HCT116 (cell line): ENCODE measurements at regions not wholly inside any gene's neighbourhood (a gene's known extent, or its start where the extent isn't known, plus 50 kb on each side); places are given as distances from the start of the nearest gene placed in this dataset.
"Not testable (repeated sequence)": the region's sequence is repeated elsewhere in the genome, so short reads cannot be mapped to it uniquely, and the experiment has no call there.

Experiments used
- ATAC-seq: fragments of 200-7000 bp; cut with Tn5 transposase; 2 replicates; pipeline ENCODE4 v1.9.1; 2020; ENCODE audit warnings: mild to moderate bottlenecking, moderate library complexity
- BruUV-seq: library from RNA; stranded (reverse); fragments of 400-500 nt; replicated peaks from 2 replicates; lab custom pipeline; 2021; lab: Mats Ljungman, UMichigan
- CTCF ChIA-PET: fragments of 300-600 bp; sonication (Branson Sonifier 250); formaldehyde crosslinking; loops from one replicate; lab custom pipeline; 2021; ENCODE audit warnings: antibody characterized with exemption; lab: Charles Lee
- POLR2A ChIA-PET: fragments of 300-600, 350-600 bp; sonication (Branson Sonifier 250); formaldehyde crosslinking; loops from one replicate; lab custom pipeline; 2021; ENCODE audit warnings: antibody characterized with exemption; lab: Charles Lee
- RAD21 ChIA-PET, 2 experiments: fragments of 300-600 bp; sonication (Branson Sonifier 250); formaldehyde crosslinking; loops; one replicate each; lab custom pipeline; 2023; ENCODE audit warnings: low total read pairs in 2 of 2; ENCODE audit not compliant: uncharacterized antibody in 2 of 2, unreplicated experiment in 2 of 2, low non-redundant PET in 1 of 2; lab: Charles Lee
- DNase-seq: peaks from one replicate; pipeline ENCODE4 v3.0.0-alpha.2; 2010; ENCODE audit warnings: low read depth, low spot score
- H2AFZ ChIP-seq: fragments of 200-600 bp; shearing (Covaris generic), sonication (generic); 2 replicates; pipeline ENCODE4 v1.6.1; 2017; ENCODE audit warnings: low read depth, mixed run types, mixed read lengths, antibody characterized with exemption, low read length; ENCODE audit not compliant: poor library complexity, severe bottlenecking
- H3K27ac ChIP-seq: 2 replicates; pipeline ENCODE4 v1.5.1; 2012; ENCODE audit warnings: low read depth, low read length
- H3K27me3 ChIP-seq: fragments of 200-600 bp; sonication (generic); 2 replicates; pipeline ENCODE4 v1.6.1; 2016; ENCODE audit warnings: mixed run types, low read length, mixed read lengths; ENCODE audit not compliant: insufficient read depth
- H3K36me3 ChIP-seq, 2 experiments: fragments of 200-500 bp in 1 of 2; fragments of 200-600 bp in 1 of 2; sonication (Bioruptor generic) in 1 of 2; sonication (generic) in 1 of 2; 2 replicates each; pipeline versions ENCODE4 v1.5.1 to v1.6.1; 2014 to 2016; ENCODE audit warnings: low read length in 2 of 2, inconsistent platforms in 1 of 2, mixed read lengths in 1 of 2, mixed run types in 1 of 2; ENCODE audit not compliant: insufficient read depth in 2 of 2, control insufficient read depth in 1 of 2
- H3K4me1 ChIP-seq, 2 experiments: fragments of 200-600 bp in 1 of 2; sonication (generic) in 1 of 2; 2 replicates each; pipeline versions ENCODE4 v1.5.1 to v1.6.1; 2012 to 2017; ENCODE audit warnings: low read length in 2 of 2, inconsistent platforms in 1 of 2, mild to moderate bottlenecking in 1 of 2, mixed read lengths in 1 of 2, mixed run types in 1 of 2, moderate library complexity in 1 of 2; ENCODE audit not compliant: insufficient read depth in 2 of 2, control insufficient read depth in 1 of 2
- H3K4me2 ChIP-seq: fragments of 200-600 bp; sonication (generic); 2 replicates; pipeline ENCODE4 v1.6.1; 2017; ENCODE audit warnings: mixed run types, low read length, mixed read lengths
- H3K4me3 ChIP-seq, 2 experiments: fragments of 200-600 bp in 1 of 2; sonication (generic) in 1 of 2; replicated peaks in 1 of 2; 2 replicates each; pipeline ENCODE4 v1.5.1; 2011 to 2016; ENCODE audit warnings: low read length in 2 of 2, control low read depth in 1 of 2, low read depth in 1 of 2, mild to moderate bottlenecking in 1 of 2, mixed read lengths in 1 of 2, mixed run types in 1 of 2
- H3K79me2 ChIP-seq: fragments of 200-600 bp; sonication (generic); 2 replicates; pipeline ENCODE4 v1.6.1; 2017; ENCODE audit warnings: mild to moderate bottlenecking, mixed run types, low read length, moderate library complexity, mixed read lengths; ENCODE audit not compliant: insufficient read depth
- H3K9ac ChIP-seq: fragments of 200-600 bp; sonication (generic); 2 replicates; pipeline ENCODE4 v1.6.1; 2016; ENCODE audit warnings: low read length, mixed read lengths
- H3K9me2 ChIP-seq: fragments of 200-600 bp; sonication (generic), shearing (Covaris generic); 2 replicates; pipeline ENCODE4 v1.6.1; 2017; ENCODE audit warnings: mixed run types, mild to moderate bottlenecking, moderate library complexity; ENCODE audit not compliant: insufficient read depth
- H3K9me3 ChIP-seq, 2 experiments: fragments of 200-500 bp in 1 of 2; fragments of 200-600 bp in 1 of 2; sonication (Bioruptor generic) in 1 of 2; sonication (generic) in 1 of 2; 2 replicates each; pipeline ENCODE4 v1.6.1; 2014 to 2017; ENCODE audit warnings: low read length in 2 of 2, mixed read lengths in 2 of 2, inconsistent platforms in 1 of 2, low read depth in 1 of 2, mild to moderate bottlenecking in 1 of 2, mixed run types in 1 of 2, moderate library complexity in 1 of 2; ENCODE audit not compliant: control insufficient read depth in 1 of 2, insufficient read depth in 1 of 2
- H4K20me1 ChIP-seq: fragments of 200-600 bp; sonication (generic), shearing (Covaris generic); 2 replicates; pipeline ENCODE4 v1.6.1; 2017; ENCODE audit warnings: mixed run types, mild to moderate bottlenecking, moderate library complexity; ENCODE audit not compliant: insufficient read depth
- CBX3 ChIP-seq: IDR thresholded peaks from 2 replicates; pipeline ENCODE4 v1.6.1; 2012; ENCODE audit warnings: low read depth
- EGR1 ChIP-seq: IDR thresholded peaks from 2 replicates; pipeline ENCODE4 v1.6.1; 2012; ENCODE audit warnings: low read depth
- POLR2A ChIP-seq: IDR thresholded peaks from 2 replicates; pipeline ENCODE4 v1.7.0; 2011; ENCODE audit warnings: borderline replicate concordance; ENCODE audit not compliant: insufficient read depth, insufficient read length; ENCODE audit errors: extremely low read depth
- POLR2AphosphoS5 ChIP-seq: IDR thresholded peaks from 2 replicates; pipeline ENCODE4 v1.6.1; 2011; ENCODE audit warnings: mild to moderate bottlenecking, low read depth, low read length, moderate library complexity
- RAD21 ChIP-seq: IDR thresholded peaks from 2 replicates; pipeline ENCODE4 v1.6.1; 2012; ENCODE audit warnings: low read depth, mild to moderate bottlenecking
- SP1 ChIP-seq: IDR thresholded peaks from 2 replicates; pipeline ENCODE4 v1.6.1; 2012; ENCODE audit warnings: low read depth
- YY1 ChIP-seq: IDR thresholded peaks from 2 replicates; pipeline ENCODE4 v1.6.1; 2011; ENCODE audit warnings: low read length, low read depth, moderate library complexity, mild to moderate bottlenecking; ENCODE audit not compliant: insufficient replicate concordance; ENCODE audit errors: extremely low read depth
- intact Hi-C: fragments of 100-400 bp; cut with micrococcal nuclease; formaldehyde crosslinking; loops from 2 replicates; pipeline ENCODE4 v1.10.0; 2022
- TF ChIP-seq, protein P1 (sequence below): IDR thresholded peaks from 2 replicates; pipeline ENCODE4 v1.6.1; 2012
- TF ChIP-seq, protein P2 (sequence below): IDR thresholded peaks from 2 replicates; pipeline ENCODE4 v1.6.1; 2011; ENCODE audit warnings: mild to moderate bottlenecking, low read length, moderate library complexity; ENCODE audit not compliant: insufficient replicate concordance; ENCODE audit errors: extremely low read depth
- TF ChIP-seq, protein P3 (sequence below): IDR thresholded peaks from 2 replicates; pipeline ENCODE4 v1.6.1; 2012; ENCODE audit warnings: low read depth

DNA sequence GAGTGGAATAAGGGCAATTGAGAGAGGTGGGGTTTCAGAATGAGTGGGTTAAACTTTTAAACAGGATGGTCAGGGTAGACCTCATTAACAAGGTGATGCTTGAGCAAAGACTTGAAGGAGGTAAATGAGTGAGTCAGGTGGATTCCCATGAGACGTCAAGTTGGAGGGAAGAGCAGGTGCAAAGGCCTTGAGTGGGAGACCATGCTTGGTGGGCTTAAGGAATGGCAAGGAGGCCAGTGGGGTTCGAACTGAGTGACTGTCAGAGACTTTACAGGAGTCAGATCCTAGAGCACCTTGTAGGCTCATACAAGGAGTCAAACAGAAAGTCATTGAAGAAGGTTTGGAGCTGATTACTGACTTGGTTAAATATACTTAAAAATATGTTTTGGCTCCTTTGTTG lies 284.1 kb downstream of the CYRIA start:
- no peaks in the 10 kb centered on the region for H3K9me3 ChIP-seq
- no peak overlapping the region for H3K4me3 ChIP-seq
- POLR2A ChIA-PET, result no interaction called here
- H4K20me1 ChIP-seq, result no peaks in the 10 kb centered on the region
- no peak for TF ChIP-seq SP1
- no peak for TF ChIP-seq YY1
- TF ChIP-seq, protein P1, sequence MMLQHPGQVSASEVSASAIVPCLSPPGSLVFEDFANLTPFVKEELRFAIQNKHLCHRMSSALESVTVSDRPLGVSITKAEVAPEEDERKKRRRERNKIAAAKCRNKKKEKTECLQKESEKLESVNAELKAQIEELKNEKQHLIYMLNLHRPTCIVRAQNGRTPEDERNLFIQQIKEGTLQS, result no peak
- TF ChIP-seq, protein P2, sequence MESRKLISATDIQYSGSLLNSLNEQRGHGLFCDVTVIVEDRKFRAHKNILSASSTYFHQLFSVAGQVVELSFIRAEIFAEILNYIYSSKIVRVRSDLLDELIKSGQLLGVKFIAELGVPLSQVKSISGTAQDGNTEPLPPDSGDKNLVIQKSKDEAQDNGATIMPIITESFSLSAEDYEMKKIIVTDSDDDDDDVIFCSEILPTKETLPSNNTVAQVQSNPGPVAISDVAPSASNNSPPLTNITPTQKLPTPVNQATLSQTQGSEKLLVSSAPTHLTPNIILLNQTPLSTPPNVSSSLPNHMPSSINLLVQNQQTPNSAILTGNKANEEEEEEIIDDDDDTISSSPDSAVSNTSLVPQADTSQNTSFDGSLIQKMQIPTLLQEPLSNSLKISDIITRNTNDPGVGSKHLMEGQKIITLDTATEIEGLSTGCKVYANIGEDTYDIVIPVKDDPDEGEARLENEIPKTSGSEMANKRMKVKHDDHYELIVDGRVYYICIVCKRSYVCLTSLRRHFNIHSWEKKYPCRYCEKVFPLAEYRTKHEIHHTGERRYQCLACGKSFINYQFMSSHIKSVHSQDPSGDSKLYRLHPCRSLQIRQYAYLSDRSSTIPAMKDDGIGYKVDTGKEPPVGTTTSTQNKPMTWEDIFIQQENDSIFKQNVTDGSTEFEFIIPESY, result no peak
- TF ChIP-seq CBX3, result no peak
- no peak for TF ChIP-seq EGR1
- TF ChIP-seq POLR2AphosphoS5, result no peak
- no peak for TF ChIP-seq POLR2A
- TF ChIP-seq, protein P3, sequence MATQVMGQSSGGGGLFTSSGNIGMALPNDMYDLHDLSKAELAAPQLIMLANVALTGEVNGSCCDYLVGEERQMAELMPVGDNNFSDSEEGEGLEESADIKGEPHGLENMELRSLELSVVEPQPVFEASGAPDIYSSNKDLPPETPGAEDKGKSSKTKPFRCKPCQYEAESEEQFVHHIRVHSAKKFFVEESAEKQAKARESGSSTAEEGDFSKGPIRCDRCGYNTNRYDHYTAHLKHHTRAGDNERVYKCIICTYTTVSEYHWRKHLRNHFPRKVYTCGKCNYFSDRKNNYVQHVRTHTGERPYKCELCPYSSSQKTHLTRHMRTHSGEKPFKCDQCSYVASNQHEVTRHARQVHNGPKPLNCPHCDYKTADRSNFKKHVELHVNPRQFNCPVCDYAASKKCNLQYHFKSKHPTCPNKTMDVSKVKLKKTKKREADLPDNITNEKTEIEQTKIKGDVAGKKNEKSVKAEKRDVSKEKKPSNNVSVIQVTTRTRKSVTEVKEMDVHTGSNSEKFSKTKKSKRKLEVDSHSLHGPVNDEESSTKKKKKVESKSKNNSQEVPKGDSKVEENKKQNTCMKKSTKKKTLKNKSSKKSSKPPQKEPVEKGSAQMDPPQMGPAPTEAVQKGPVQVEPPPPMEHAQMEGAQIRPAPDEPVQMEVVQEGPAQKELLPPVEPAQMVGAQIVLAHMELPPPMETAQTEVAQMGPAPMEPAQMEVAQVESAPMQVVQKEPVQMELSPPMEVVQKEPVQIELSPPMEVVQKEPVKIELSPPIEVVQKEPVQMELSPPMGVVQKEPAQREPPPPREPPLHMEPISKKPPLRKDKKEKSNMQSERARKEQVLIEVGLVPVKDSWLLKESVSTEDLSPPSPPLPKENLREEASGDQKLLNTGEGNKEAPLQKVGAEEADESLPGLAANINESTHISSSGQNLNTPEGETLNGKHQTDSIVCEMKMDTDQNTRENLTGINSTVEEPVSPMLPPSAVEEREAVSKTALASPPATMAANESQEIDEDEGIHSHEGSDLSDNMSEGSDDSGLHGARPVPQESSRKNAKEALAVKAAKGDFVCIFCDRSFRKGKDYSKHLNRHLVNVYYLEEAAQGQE, result no peak
- TF ChIP-seq RAD21, result no peak
- RAD21 ChIA-PET, result no interaction called here
- no peak overlapping the region for H3K4me2 ChIP-seq
- CTCF ChIA-PET, result no interaction called here
- no peak for DNase-seq
- no peaks in the 10 kb centered on the region for H3K36me3 ChIP-seq
- no peak overlapping the region for H3K27ac ChIP-seq
- BruUV-seq, result no TSS peak
- H3K79me2 ChIP-seq, result no peaks in the 10 kb centered on the region
- H3K9ac ChIP-seq, result no peak overlapping the region
- no peaks in the 10 kb centered on the region for H3K9me2 ChIP-seq
- intact Hi-C loops, result no loop called here
- no peaks in the 10 kb centered on the region for H3K4me1 ChIP-seq
- ATAC-seq, result no peak
- no peak overlapping the region for H2AFZ ChIP-seq
- H3K27me3 ChIP-seq, result no peaks in the 10 kb centered on the region

DNA sequence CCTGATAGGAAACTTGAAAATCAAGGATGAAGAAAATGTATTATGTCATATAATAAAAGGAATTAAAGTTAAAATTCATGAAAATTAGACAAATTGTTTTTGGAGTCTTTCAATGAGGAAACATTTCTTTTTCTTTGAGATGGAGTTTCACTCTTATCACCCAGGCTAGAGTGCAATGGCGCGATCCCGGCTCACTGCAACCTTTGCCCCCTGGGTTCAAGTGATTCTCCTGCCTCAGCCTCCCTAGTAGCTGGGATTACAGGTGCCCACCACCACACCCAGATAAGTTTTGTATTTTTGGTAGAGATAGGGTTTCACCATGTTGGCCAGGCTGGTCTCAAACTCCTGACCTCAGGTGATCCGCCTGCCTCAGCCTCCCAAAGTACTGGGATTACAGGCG lies 285.7 kb downstream of the CYRIA start:
- H3K9me2 ChIP-seq, H3K9ac ChIP-seq, ATAC-seq, H4K20me1 ChIP-seq, POLR2A ChIA-PET, CTCF ChIA-PET, H3K4me2 ChIP-seq, H3K9me3 ChIP-seq, H3K4me3 ChIP-seq, BruUV-seq, H3K36me3 ChIP-seq, intact Hi-C loops, DNase-seq, H3K4me1 ChIP-seq, H3K27ac ChIP-seq, H3K79me2 ChIP-seq, RAD21 ChIA-PET, H3K27me3 ChIP-seq, H2AFZ ChIP-seq: not testable (repeated sequence)

DNA sequence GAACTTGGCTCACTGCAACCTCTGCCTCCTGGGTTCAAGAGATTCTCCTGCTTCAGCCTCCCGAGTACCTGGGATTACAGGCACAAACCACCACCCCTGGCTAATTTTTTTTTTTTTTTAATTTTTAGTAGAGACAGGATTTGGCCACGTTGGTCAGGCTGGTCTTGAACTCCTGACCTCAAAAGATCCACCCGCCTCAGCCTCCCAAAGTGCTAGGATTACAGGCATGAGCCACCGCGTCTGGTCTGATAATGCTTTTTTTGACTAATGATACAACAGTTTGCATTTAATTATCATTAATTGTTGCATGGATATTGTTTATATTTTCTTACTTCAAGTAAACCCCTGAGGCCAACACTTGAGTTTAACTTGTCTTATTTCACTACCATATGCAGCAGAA lies 286.6 kb downstream of the CYRIA start:
- H2AFZ ChIP-seq, H3K9ac ChIP-seq, H3K9me2 ChIP-seq, H3K36me3 ChIP-seq, H3K27ac ChIP-seq, RAD21 ChIA-PET, H3K4me3 ChIP-seq, H3K27me3 ChIP-seq, POLR2A ChIA-PET, H3K79me2 ChIP-seq, H3K4me2 ChIP-seq, intact Hi-C loops, H3K4me1 ChIP-seq, BruUV-seq, CTCF ChIA-PET, ATAC-seq, H3K9me3 ChIP-seq, H4K20me1 ChIP-seq, DNase-seq: not testable (repeated sequence)
